MM.1S (cell line): ENCODE measurements at regions not wholly inside any gene's neighbourhood (a gene's known extent, or its start where the extent isn't known, plus 50 kb on each side); places are given as distances from the start of the nearest gene placed in this dataset.

ENCODE experiments used
- CTCF ChIP-seq: fragments of 300-600 bp; sonication (generic); IDR thresholded peaks from 2 replicates; pipeline ENCODE4 v1.5.1; 2016; ENCODE audit warnings: antibody characterized with exemption, low read length, mixed read lengths
- EZH2 ChIP-seq: fragments of 300-600 bp; sonication (generic); optimal IDR thresholded peaks from 2 replicates; pipeline ENCODE3; 2017; ENCODE audit warnings: low read depth, mild to moderate bottlenecking, antibody characterized with exemption, low read length, mixed read lengths
- EZH2phosphoT487 ChIP-seq: fragments of 300-600 bp; sonication (generic); IDR thresholded peaks from 2 replicates; pipeline ENCODE4 v1.6.1; 2018; ENCODE audit warnings: antibody characterized with exemption, low read length

GRCh38 chr3:166556955-166557354 lies 719.7 kb upstream of the BCHE start:
- TF ChIP-seq EZH2 = no peak
- TF ChIP-seq CTCF = no peak
- no peak for TF ChIP-seq EZH2phosphoT487
